SU-DHL-6 (cell line): ENCODE measurements at regions not wholly inside any gene's neighbourhood (a gene's known extent, or its start where the extent isn't known, plus 50 kb on each side); places are given as distances from the start of the nearest gene placed in this dataset.

Experiments used
- CTCF ChIP-seq: fragments of 200-600 bp; sonication (generic); IDR thresholded peaks from one replicate; pipeline ENCODE4 v1.5.1; 2017; ENCODE audit warnings: antibody characterized with exemption, mild to moderate bottlenecking, low read length, moderate library complexity; ENCODE audit not compliant: insufficient read depth, poor library complexity, severe bottlenecking
- EZH2phosphoT487 ChIP-seq: fragments of 200-600 bp; sonication (generic), shearing (Covaris generic); conservative IDR thresholded peaks from 2 replicates; pipeline ENCODE4 v1.6.1; 2018; ENCODE audit warnings: mild to moderate bottlenecking, antibody characterized with exemption, low read length, moderate library complexity, mixed read lengths

DNA sequence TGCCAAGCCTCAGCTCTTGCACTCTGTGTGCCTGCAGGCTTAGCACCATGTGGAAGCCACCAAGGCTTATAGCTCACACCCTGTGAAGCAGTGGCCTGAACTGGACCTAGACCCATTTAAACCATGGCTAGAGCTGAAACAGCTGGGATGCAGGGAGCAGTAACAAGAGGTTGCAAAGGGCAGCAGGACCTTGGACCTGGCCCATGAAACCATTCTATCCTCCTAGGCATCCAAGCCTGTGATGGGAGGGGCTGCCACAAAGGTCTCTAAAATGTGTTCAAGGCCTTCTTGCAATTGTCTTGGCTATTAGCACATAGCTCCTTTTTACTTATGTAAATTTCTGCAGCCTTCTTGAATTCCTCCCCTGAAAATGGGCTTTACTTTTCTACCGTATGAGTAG lies 57.9 kb upstream of the NPAP1 start:
- TF ChIP-seq EZH2phosphoT487: no peak
- no peak for TF ChIP-seq CTCF
